Right lobe of liver (tissue), 4 donors: ENCODE measurements at regions not wholly inside any gene's neighbourhood (a gene's known extent, or its start where the extent isn't known, plus 50 kb on each side); places are given as distances from the start of the nearest gene placed in this dataset.

ENCODE experiments used
- CTCF ChIP-seq, 4 donors: fragments of 200-600 bp in 3 of 4; fragments of 450-650 bp in 1 of 4; IDR thresholded peaks; one replicate each; pipeline versions ENCODE4 v1.5.1 to v1.8.0; 2016 to 2022; ENCODE audit warnings: antibody characterized with exemption in 4 of 4, mild to moderate bottlenecking in 2 of 4
- POLR2A ChIP-seq: fragments of 450-650 bp; IDR thresholded peaks from one replicate; pipeline ENCODE4 v1.6.1; 2017; ENCODE audit warnings: antibody characterized with exemption, mild to moderate bottlenecking
- donor health status: DM: no; HTN: no; CAD: no.
- donor health status: DM: no; HTN: no; CAD: no.
- donor health status: DM: no; HTN: yes; CAD: no.

- no peak for TF ChIP-seq CTCF (IDR thresholded peaks at IDR 0.05)
- no peak for TF ChIP-seq POLR2A
These were observed 69.4 kb upstream of the EED start for GRCh38 chr11:86175191-86175590.
